Astrocyte (in vitro differentiated cells and primary cell): ENCODE measurements at regions not wholly inside any gene's neighbourhood (a gene's known extent, or its start where the extent isn't known, plus 50 kb on each side); places are given as distances from the start of the nearest gene placed in this dataset.

Source experiments
- CTCF ChIP-seq: IDR thresholded peaks from 2 replicates; pipeline ENCODE4 v1.5.1; 2011; ENCODE audit warnings: low read depth, mild to moderate bottlenecking, inconsistent platforms, low read length, moderate library complexity; ENCODE audit not compliant: insufficient read depth
- EZH2 ChIP-seq: IDR thresholded peaks from 2 replicates; pipeline ENCODE4 v1.6.1; 2012; ENCODE audit warnings: mild to moderate bottlenecking, low read length, inconsistent platforms; ENCODE audit not compliant: insufficient read depth

- TF ChIP-seq EZH2: no peak
- no peak for TF ChIP-seq CTCF
Observed at GRCh38 chr5:163968651-163969050, 463.2 kb downstream of the MAT2B start.
